ENCODE measurements at regions not wholly inside any gene's neighbourhood (a gene's known extent, or its start where the extent isn't known, plus 50 kb on each side); places are given as distances from the start of the nearest gene placed in this dataset.

DNA sequence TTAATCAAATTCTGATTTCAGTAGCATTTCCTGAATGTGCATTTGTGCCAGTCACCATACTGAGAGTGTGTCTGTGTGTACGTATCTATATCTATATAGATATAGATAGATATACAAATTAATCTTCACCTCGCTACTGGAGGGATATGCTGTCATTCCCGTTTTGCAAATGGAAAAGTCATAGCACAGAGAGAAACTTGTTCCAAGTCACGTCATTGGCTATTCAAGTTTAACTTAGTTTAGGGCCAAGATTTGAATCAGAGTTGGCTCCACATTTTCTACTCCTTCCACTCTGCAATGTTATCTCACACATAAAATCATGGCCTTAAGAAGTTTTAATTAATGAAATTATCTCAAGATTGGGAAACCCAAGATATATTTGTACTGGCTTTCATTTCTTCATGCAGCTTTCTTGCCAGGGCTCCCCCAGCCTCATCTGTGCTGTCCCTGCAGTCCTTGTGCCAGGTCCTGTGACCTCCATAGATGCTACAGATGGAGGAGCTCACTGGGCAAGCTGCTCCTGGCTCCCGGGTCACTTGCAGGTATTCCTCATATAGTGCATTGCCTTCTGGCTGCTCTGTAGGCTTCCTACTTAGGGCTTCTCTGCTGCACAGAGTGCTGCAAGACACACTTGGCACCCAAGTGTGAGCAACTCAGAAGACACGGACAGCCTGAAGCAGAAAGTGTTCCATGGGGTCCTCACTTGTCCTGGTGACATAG is 245.8 kb downstream of the KCNS3 start:
- TF ChIP-seq, protein P1, sequence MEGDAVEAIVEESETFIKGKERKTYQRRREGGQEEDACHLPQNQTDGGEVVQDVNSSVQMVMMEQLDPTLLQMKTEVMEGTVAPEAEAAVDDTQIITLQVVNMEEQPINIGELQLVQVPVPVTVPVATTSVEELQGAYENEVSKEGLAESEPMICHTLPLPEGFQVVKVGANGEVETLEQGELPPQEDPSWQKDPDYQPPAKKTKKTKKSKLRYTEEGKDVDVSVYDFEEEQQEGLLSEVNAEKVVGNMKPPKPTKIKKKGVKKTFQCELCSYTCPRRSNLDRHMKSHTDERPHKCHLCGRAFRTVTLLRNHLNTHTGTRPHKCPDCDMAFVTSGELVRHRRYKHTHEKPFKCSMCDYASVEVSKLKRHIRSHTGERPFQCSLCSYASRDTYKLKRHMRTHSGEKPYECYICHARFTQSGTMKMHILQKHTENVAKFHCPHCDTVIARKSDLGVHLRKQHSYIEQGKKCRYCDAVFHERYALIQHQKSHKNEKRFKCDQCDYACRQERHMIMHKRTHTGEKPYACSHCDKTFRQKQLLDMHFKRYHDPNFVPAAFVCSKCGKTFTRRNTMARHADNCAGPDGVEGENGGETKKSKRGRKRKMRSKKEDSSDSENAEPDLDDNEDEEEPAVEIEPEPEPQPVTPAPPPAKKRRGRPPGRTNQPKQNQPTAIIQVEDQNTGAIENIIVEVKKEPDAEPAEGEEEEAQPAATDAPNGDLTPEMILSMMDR (IDR thresholded peaks at IDR 0.05; ENCODE audit: low read length): no peak
- no peak for TF ChIP-seq EZH2 (IDR thresholded peaks at IDR 0.05; ENCODE audit: borderline replicate concordance, low read length)
